GM18517 (cell line): ENCODE measurements at regions not wholly inside any gene's neighbourhood (a gene's known extent, or its start where the extent isn't known, plus 50 kb on each side); places are given as distances from the start of the nearest gene placed in this dataset.
"Not testable (repeated sequence)": the region's sequence is repeated elsewhere in the genome, so short reads cannot be mapped to it uniquely, and the experiment has no call there.

Source experiments
- ATAC-seq: cut with Tn5 transposase; IDR thresholded peaks from one replicate; pipeline ENCODE4 v1.9.1; 2021; ENCODE audit warnings: mild to moderate bottlenecking, moderate library complexity; ENCODE audit not compliant: unreplicated experiment

DNA sequence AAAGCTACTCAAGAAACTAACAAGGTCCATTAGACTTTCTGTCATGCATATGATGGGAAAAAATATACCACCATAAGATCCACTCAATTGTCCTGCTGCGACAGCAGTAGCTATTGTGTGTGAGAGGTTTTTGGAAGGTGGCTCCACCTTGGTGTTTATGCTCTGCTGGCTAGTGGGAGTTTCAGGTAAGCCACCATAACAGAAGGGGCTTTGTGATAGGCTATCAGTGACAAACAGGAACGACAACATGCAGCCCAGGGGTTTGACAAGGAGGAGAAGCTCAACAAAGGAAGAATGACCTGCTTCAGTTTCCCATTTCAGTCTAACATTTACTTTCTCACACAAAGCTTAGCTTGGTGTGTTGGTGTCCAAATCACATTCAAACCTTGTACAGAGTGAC is 182.6 kb downstream of the ATOH1 start:
- ATAC-seq = no peak

DNA sequence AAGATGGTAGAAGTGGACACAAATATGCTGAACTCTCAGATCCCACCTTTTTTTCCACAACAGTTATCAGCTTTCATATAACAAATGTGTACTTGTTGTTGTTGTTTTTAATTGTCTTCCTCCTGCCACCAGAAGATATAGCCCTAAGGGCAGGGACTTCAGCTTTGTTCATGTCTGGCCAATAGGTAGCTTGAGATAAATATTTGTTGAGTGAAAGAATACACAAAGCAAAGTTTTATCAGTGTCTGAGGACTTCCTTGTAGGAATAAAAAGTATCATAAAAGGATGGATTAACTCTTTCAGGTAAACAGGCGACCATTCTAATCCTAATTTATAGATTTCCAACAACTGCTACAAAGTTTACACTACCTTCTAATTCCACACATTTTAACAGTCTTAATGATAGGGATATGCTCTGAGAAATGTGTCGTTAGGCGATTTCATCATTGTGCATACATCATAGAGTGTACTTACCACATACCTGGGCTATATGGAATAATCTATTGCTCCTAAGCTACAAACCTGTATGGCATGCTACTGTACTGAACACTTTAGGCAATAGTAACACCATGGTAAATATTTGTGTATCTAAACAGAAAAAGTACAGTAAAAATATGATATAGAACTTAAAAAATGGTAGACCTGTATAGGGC is 186.1 kb downstream of the ATOH1 start:
- no peak for ATAC-seq

DNA sequence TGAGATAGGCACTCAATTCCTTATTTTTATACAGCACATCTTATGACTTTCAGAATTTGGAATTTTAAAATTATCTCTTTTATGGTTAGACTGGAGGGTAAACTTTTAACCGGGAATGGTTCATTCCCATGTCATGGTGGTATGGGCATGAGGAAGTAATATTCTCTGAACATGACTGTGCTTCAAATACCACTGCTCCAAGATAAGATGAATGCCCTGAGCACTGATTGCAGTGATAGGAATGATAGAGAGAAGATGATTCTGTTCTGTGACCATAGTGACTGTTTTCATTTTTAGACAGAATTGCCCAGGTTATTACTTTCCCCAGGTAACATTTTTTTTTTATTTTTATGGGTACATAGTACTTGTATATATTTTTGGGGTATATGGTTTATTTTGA is 187.4 kb downstream of the ATOH1 start:
- no peak for ATAC-seq

DNA sequence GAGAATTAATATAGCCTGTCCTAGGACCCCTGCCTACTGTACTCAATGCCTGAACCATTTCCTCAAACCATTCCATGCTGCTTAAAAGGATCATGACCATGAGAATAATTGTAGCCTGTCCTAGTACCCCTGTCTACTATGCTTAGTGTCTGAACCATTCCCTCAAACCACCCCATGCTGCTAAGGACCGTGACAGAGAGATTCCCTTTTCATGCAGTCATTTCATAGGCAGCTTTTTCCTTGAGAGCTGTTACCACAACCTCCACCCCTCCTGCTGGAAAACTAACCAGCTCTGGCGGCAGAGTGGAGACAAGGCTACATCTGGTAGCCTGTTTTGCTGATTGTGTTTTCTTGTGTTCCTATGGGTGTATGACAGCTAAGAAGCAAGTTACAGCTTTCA is 174.9 kb upstream of the SMARCAD1 start:
- ATAC-seq = no peak

DNA sequence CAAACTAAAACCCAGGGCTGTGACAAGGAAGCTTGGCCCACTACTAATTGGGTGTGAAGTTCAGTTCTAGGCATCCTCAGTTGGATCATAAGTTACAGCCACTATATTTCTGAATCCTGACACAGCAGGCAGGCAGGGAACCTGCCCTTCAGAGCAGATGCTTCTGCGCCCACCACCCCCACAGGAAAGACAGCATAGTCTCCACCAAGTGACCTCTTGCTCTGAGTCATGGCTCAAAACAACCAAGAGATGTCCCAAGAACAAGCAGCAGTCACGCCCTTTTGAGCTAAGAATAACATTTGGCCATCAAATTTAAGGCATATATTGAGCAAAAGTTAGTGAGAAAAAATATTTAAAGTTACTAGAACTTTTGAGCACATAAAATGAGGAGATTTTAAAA is 170.7 kb upstream of the SMARCAD1 start:
- ATAC-seq = peak; percentile 76

DNA sequence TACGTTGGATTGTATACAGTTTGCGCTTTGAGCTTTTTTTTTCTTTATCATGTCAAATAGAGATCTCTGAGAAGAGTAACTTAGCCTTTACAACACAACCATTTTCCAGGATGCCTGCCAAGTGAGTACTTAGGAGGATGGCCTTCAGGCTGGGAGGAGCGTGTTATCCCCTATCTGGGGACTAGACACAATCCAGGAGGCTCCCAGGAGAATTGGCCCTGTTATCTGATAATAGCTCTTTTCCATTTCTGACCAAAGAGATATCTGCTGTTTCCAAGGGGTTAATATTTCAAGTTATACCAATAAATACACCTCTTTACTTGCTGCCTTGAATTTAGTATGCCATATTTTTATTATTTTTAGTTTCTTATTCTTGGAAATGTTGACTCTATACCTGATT is 169.5 kb upstream of the SMARCAD1 start:
- ATAC-seq = no peak

DNA sequence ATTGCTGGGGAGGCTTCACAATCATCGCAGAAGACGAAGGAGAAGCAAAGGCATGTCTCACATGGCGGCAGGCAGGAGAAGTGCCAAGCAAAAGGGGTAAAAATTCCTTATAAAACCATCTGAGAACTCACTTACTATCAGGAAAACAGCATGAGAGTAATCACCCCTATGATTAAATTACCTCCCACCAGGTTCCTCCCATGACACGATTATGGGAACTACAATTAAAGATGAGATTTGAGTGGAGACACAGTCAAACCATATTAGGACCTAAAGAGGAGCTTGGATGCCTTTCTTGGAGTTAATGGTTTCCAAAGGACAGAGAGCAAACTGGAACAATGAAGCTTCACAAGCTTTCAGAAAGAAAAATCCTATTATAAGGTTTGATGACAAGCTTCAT is 168.4 kb upstream of the SMARCAD1 start:
- no peak for ATAC-seq

DNA sequence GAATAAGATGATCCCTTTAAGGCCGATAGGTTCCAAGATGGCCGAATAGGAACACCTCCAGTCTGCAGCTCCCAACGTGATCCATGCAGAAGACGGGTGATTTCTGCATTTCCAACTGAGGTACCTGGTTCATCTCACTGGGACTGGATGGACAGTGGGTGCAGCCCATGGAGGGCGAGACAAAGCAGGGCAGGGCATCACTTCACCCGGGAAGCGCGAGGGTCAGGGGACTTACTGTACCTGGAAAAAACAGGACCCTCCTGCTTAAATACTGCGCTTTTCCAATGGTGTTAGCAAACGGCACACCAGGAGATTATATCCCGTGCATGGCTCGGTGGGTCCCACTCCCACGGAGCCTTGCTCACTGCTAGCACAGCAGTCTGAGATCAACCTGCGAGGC is 163.2 kb upstream of the SMARCAD1 start:
- not testable (repeated sequence) for ATAC-seq

DNA sequence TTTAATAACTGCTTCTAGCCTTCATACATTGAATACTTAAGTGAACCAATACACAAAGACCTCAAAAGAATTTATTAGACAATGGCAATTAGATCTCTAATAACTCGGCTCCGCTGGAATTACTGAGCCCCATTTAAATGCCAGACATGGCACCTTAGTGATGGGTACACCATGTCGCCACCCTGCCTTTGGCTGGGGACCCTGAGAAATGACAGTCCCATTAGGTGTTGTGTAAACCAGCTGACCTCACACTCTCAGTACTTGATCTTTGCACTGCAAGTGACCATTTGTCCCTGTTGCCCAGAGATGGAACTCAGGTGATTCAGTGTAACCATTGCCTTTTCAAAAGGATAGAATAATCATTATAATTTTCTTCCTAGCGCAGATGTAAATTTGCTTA is 144.6 kb upstream of the SMARCAD1 start:
- ATAC-seq = no peak

DNA sequence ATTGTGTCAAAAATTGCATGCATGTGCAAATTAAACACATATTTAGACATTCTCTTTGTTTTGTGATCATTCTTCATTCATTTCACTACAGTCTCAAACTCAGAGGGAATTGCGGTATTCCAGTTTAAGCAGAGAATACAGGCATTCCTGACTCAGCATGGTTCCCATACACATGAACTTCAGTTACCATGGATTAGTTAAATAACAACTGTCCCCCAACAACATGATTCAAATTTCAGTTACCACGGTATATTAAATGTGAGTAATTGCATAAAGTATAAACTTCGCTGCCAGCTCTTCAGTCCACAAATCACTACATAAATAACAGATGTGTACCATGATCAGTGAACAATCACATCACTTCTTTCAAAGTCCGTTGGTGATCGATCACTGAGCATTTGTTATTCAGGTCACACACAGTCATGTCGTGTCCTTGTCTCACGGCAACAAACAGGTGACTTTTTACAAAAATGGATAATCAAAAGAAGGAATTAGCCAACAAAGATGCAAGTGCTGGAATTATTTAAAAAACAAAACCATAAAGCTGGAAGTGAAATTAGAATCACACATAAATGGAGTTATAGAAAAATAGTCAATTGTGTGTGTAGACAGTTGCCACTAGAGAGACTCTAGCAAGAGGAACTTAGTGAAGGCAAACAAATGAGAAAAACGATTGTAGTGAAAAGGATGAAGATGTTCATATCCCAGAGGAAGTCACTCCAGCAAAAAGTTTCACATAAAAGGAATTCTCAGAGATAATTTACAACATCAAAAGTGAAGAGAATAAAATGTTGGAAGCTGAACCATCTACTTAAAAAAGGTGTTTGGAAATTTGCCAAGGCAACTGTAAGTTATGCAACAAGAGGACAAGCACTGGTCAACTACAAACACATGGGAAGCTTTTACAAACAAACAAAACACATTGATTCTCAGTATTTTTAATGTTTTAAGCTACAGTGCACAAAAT is 138.6 kb upstream of the SMARCAD1 start:
- no peak for ATAC-seq

DNA sequence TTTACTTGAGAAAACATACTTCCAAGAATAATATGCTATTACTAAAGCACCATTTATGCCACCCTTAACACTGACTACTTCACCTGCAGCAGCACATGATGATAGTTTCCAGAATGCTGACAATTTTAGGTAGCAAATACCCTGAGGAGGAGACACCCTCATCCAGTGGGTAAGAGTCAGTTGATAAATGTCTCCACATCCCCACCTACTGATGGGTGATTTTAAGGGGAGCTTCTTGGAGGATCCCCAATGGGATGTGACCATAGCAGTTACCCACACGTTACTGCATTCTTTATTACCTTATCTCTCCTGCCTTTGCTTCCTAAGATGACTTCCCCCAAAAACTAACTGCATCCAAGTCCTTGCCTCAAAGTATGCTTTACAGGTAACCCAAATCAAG is 131.2 kb upstream of the SMARCAD1 start:
- no peak for ATAC-seq

DNA sequence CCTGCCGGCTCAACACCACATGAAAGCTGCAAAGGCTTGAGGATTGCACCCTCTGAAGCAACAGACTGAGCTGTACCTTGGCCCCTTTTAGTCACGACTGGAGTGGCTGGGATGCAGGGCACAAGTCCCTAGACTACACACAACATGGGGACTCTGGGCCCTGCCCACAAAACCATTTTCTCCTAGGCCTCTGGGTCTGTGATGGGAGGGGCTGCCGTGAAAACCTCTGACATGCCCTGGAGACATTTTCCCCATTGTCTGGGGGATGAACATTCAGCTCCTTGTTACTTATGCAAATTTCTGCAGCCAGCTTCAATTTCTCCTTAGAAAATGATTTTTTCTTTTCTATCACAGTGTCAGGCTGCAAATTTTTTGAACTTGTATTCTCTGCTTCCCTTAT is 123.5 kb upstream of the SMARCAD1 start:
- no peak for ATAC-seq

DNA sequence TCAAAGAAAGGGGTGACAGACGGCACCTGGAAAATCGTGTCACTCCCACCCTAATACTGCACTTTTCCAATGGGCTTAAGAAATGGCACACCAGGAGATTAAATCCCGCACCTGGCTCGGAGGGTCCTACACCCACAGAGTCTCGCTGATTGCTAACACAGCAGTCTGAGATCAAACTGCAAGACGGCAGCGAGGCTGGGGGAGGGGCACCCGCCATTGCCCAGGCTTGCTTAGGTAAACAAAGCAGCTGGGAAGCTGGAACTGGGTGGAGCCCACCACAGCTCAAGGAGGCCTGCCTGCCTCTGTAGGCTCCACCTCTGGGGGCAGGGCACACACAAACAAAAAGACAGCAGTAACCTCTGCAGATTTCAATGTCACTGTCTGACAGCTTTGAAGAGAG is 108.5 kb upstream of the SMARCAD1 start:
- ATAC-seq = not testable (repeated sequence)

DNA sequence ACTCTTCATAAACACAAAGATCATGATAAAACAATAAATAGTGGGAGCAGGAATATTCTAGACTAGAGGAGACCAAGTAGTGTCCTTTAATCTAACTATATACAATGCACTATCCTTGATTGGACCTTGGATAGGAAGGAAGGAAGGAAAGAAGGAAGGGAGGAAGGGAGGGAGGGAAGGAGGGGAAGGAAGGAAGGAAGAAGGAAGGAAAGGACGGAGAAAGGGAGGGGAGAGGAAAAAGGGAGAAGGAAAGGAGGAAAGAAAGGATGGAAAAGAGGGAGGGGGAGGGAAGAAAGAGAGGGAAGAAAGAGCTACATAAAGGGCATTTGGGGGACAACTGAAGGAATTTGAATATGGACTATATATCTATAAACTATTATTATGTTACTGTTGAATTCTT is 95.0 kb upstream of the SMARCAD1 start:
- ATAC-seq = no peak

DNA sequence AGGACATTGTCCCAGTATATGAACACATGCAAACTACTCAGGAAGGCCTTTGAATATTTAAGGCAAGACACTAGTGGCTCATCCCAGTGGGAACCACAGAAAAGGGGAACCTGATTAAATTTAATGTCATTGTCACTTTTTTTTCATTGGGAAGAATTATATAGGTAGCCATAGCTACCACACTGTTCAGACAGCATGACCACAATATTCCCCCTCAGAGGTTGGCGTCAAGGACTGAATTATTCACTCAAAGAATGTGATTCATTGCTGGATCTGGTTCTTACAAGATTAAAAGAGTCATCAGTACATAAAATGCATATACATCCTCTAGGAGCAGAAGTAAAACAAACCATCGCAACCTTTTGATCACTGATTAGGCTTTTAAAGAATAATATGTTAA is 92.0 kb upstream of the SMARCAD1 start:
- no peak for ATAC-seq

DNA sequence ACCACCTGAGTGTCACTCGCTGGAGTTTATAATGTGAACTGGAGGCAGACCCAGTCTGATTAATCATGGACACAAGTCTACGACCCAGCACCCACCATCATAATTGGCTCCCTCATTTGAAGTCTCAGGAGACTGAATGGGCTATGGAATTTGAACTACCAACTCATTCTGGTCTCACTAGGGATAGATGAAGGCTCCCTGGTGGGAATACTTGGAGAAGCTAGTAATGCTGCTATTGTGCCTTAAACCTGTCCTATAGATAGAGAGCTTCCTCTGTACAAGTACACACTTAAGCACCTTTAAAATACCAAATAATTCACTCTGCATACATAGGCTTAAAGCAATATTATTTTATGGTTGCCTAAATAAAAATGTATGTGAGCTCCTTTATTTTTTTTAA is 90.8 kb upstream of the SMARCAD1 start:
- no peak for ATAC-seq

DNA sequence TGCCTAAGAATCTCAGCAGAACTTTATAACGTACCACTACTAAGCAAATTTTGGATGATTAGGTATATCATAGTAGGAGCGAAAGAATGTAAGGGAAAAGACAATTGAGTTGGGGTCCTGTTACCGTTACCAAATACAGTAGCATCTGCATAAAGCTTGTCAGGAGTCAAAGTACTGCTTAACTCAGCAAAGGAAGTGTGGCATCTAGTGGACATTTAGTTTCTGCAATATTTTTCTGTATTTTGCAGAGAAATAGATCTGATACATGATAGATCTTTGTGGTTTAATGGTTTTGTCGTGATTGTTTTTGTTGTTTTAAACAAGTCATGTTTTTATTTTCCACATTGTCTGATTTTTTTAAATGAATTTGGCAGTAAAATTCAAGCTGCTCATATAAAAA is 81.0 kb upstream of the SMARCAD1 start:
- ATAC-seq = no peak

DNA sequence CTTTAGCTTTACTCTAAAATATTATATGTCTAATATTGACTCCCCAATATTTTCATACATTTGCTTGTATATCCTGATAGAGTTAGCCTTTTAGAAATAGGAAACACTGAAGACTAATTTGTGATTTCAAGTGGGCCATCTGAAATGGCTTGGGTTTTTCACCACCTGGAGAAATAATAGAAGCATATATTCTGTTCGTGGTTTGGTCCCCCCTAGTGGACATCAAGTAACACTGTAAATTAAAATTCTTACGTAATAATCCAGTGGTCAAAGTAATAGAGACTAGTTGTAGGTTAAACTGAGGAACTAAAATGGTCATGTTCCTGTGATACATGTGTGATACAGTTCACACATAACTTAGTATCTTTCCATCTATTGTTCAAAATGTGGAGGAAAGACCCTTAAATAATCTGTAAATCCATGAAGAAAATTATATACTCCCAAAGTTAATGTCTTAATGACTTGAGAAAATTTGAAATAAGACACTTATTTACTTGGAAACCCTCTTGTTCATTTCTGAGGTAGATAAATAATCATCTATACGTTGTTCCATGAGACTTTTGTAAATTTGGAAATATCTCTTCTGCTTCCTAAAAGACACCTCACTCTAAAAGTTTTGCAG is 79.8 kb upstream of the SMARCAD1 start:
- ATAC-seq = peak; percentile 74

DNA sequence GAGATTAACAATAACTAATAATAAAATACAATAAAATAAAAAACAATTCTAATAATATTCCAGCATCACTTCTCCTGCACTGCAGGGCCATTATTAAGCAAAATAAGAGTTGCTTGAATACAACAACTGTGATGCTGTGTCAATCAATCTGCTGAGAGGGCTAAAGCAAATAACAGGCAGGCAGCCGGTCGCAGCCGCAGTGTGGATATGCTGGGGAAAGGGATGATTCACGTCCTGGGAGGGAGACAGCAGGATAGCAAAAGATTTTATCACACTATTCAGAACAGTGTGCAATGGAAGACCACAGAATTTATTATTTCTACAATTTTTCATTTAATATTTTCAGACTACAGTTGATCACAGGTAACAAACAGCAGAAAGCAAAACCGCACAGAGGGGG is 76.5 kb upstream of the SMARCAD1 start:
- no peak for ATAC-seq

DNA sequence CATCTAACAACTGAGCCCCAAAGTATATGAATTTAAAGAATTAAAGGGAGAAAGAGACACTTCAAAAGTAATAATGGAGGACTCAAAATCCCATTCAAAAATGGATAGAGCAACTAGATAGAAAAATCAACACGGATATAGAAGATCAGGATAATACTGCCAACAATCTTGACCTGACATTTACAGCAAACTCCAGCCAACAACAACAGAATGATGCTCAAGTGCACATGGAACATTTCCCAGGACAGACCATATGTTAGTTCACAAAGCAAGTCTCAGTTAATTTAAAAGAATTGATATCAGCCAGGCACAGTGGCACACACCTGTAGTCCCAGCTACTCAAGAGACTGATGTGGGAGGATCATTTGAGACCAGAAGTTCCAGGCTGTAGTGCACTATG is 72.0 kb upstream of the SMARCAD1 start:
- ATAC-seq = no peak

DNA sequence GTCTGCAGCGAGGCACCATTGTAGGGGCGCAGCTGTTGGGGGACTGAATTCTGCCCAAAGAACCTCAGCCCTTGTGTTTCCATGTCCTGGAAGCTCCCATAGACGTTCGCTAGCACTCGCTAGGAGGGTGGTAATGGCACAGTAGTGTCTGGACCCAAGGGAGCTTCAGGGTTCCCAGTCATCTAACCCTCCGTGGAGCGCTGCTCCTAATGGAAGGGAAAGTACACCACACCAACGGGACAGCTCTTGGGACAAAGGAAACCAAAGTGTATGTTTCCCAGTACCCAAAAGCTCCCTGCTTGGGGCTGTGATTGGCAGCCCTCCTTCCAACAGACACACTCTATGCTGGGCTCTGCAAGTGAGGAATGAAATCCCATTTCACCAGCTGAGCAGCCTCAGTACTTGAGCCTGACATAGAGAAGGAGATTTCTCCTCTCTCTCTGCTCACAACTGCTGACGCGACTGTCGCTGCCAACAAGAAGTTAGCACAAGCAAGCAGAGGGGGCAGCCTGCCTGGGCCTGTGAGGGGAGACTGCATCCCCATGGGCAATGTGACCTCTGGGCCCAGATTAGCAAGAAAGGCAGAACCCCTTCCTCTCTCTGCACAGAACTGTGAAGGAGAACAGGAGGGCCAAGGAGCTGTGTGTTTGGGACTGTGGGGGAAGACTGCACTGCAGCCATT is 67.6 kb upstream of the SMARCAD1 start:
- ATAC-seq = no peak
